H1 (cell line): ENCODE measurements at regions not wholly inside any gene's neighbourhood (a gene's known extent, or its start where the extent isn't known, plus 50 kb on each side); places are given as distances from the start of the nearest gene placed in this dataset.

Source experiments
- CTCF ChIA-PET: fragments of 300-600 bp; sonication (Branson Sonifier 250); formaldehyde crosslinking; loops from one replicate; lab custom pipeline; 2021; ENCODE audit not compliant: partially characterized antibody; lab: Charles Lee
- POLR2A ChIA-PET: fragments of 300-600 bp; sonication (Branson Sonifier 250); formaldehyde crosslinking; loops from one replicate; lab custom pipeline; 2021; ENCODE audit warnings: inconsistent platforms; ENCODE audit not compliant: partially characterized antibody; lab: Charles Lee
- DNase-seq, 2 experiments: peaks; one replicate each; pipeline versions ENCODE4 v3.0.0 to v3.0.0-alpha.2; 2010 to 2022; ENCODE audit warnings: low spot score in 2 of 2, low read depth in 1 of 2, mixed read lengths in 1 of 2
- FAIRE-seq: peaks from 2 replicates; lab custom pipeline; 2011; peaks lifted over from hg19 to GRCh38; lab: Jason Lieb, UNC
- H2AFZ ChIP-seq: 2 replicates; pipeline ENCODE4 v1.8.1; 2012; ENCODE audit warnings: low read length, inconsistent platforms
- H2AK5ac ChIP-seq: 2 replicates; pipeline ENCODE4 v1.6.1; 2013; ENCODE audit warnings: low read depth, low read length
- H2BK120ac ChIP-seq: replicated peaks from 2 replicates; pipeline ENCODE3; 2013; ENCODE audit warnings: low read depth, low read length, inconsistent platforms
- H2BK12ac ChIP-seq: 2 replicates; pipeline ENCODE4 v1.6.1; 2013; ENCODE audit warnings: low read depth, low read length
- H2BK15ac ChIP-seq: 2 replicates; pipeline ENCODE4 v1.6.1; 2013; ENCODE audit warnings: low read length
- H2BK20ac ChIP-seq: 2 replicates; pipeline ENCODE4 v1.6.1; 2013; ENCODE audit warnings: low read length
- H2BK5ac ChIP-seq: 2 replicates; pipeline ENCODE4 v1.6.1; 2013; ENCODE audit warnings: low read depth, low read length
- H3K14ac ChIP-seq: 2 replicates; pipeline ENCODE4 v1.6.1; 2013; ENCODE audit warnings: inconsistent platforms; ENCODE audit not compliant: insufficient read length
- H3K18ac ChIP-seq: 2 replicates; pipeline ENCODE4 v1.6.1; 2013; ENCODE audit warnings: low read length; ENCODE audit errors: extremely low read depth
- H3K23ac ChIP-seq: 2 replicates; pipeline ENCODE4 v1.6.1; 2013; ENCODE audit warnings: inconsistent platforms; ENCODE audit not compliant: insufficient read length
- H3K23me2 ChIP-seq: 2 replicates; pipeline ENCODE4 v1.6.1; 2013; ENCODE audit warnings: low read depth, low read length
- H3K27ac ChIP-seq: 2 replicates; pipeline ENCODE4 v1.6.1; 2011; ENCODE audit warnings: low read depth, low read length, inconsistent platforms
- H3K27me3 ChIP-seq, 4 experiments: replicated peaks in 1 of 4; 1 replicate in 1 of 4; 2 replicates in 3 of 4; pipeline versions ENCODE4 v1.6.1 to v1.8.1; 2011 to 2013; ENCODE audit warnings: low read length in 3 of 4, mild to moderate bottlenecking in 3 of 4, inconsistent platforms in 2 of 4, mixed read lengths in 2 of 4, moderate library complexity in 1 of 4; ENCODE audit not compliant: control insufficient read depth in 3 of 4, insufficient read depth in 3 of 4; ENCODE audit errors: extremely low read depth in 1 of 4
- H3K36me3 ChIP-seq, 4 experiments: 2 replicates each; pipeline versions ENCODE4 v1.6.1 to v1.8.1; 2011 to 2013; ENCODE audit warnings: mild to moderate bottlenecking in 4 of 4, low read length in 3 of 4, moderate library complexity in 2 of 4, control low read depth in 1 of 4, inconsistent platforms in 1 of 4; ENCODE audit not compliant: insufficient read depth in 4 of 4, control insufficient read depth in 2 of 4
- H3K4ac ChIP-seq: replicated peaks from 2 replicates; pipeline ENCODE3; 2013; ENCODE audit warnings: low read length, low read depth, mixed read lengths, inconsistent platforms; ENCODE audit not compliant: insufficient read length
- H3K4me1 ChIP-seq, 4 experiments: replicated peaks in 1 of 4; 1 replicate in 1 of 4; 2 replicates in 3 of 4; pipeline versions ENCODE4 v1.6.1 to v1.8.1; 2011 to 2013; ENCODE audit warnings: low read length in 3 of 4, inconsistent platforms in 2 of 4, mixed read lengths in 1 of 4; ENCODE audit not compliant: insufficient read depth in 4 of 4, control insufficient read depth in 3 of 4
- H3K4me2 ChIP-seq, 2 experiments: 2 replicates each; pipeline versions ENCODE4 v1.6.1 to v1.8.1; 2011 to 2013; ENCODE audit warnings: low read depth in 2 of 2, low read length in 2 of 2, control low read depth in 1 of 2, inconsistent platforms in 1 of 2, mild to moderate bottlenecking in 1 of 2; ENCODE audit not compliant: insufficient read depth in 1 of 2
- H3K4me3 ChIP-seq, 4 experiments: fragments of 200-600, 300-600 bp in 1 of 4; sonication (generic), shearing (Covaris generic), sonication (Bioruptor Twin) in 1 of 4; 2 replicates each; pipeline versions ENCODE4 v1.5.1 to v1.8.1; 2011 to 2016; ENCODE audit warnings: low read length in 4 of 4, low read depth in 3 of 4, control low read depth in 2 of 4, inconsistent platforms in 2 of 4, mild to moderate bottlenecking in 2 of 4, mixed read lengths in 1 of 4, moderate library complexity in 1 of 4; ENCODE audit not compliant: insufficient read depth in 2 of 4; ENCODE audit errors: extremely low read depth in 1 of 4
- H3K56ac ChIP-seq: replicated peaks from 2 replicates; pipeline ENCODE3; 2013; ENCODE audit warnings: low read depth, mild to moderate bottlenecking, mixed read lengths, low read length, inconsistent platforms; ENCODE audit not compliant: insufficient read length
- H3K79me1 ChIP-seq: 2 replicates; pipeline ENCODE4 v1.6.1; 2013; ENCODE audit warnings: low read depth, low read length, control low read depth
- H3K79me2 ChIP-seq, 2 experiments: 2 replicates each; pipeline versions ENCODE4 v1.6.1 to v1.8.1; 2012 to 2013; ENCODE audit warnings: low read length in 2 of 2, mild to moderate bottlenecking in 2 of 2, inconsistent platforms in 1 of 2; ENCODE audit not compliant: insufficient read depth in 2 of 2, control insufficient read depth in 1 of 2
- H3K9ac ChIP-seq, 4 experiments: replicated peaks in 1 of 4; 1 replicate in 1 of 4; 2 replicates in 3 of 4; pipeline versions ENCODE4 v1.6.1 to v1.8.1; 2011 to 2013; ENCODE audit warnings: low read depth in 3 of 4, low read length in 3 of 4, control low read depth in 2 of 4, mild to moderate bottlenecking in 2 of 4, moderate library complexity in 2 of 4, inconsistent platforms in 1 of 4; ENCODE audit errors: extremely low read depth in 1 of 4
- H3K9me3 ChIP-seq, 2 experiments: 2 replicates each; pipeline versions ENCODE4 v1.6.1 to v1.8.1; 2012 to 2013; ENCODE audit warnings: mild to moderate bottlenecking in 2 of 2, moderate library complexity in 2 of 2, control low read depth in 1 of 2, inconsistent platforms in 1 of 2, low read depth in 1 of 2, low read length in 1 of 2, mixed read lengths in 1 of 2; ENCODE audit not compliant: insufficient read depth in 2 of 2
- H4K20me1 ChIP-seq, 2 experiments: replicated peaks in 1 of 2; 2 replicates each; pipeline versions ENCODE3 to v1.8.1; 2011 to 2013; ENCODE audit warnings: inconsistent platforms in 2 of 2, low read length in 2 of 2, mild to moderate bottlenecking in 1 of 2; ENCODE audit not compliant: insufficient read depth in 2 of 2, control insufficient read depth in 1 of 2
- H4K5ac ChIP-seq: 2 replicates; pipeline ENCODE4 v1.6.1; 2013; ENCODE audit warnings: low read length, low read depth, mixed read lengths, inconsistent platforms; ENCODE audit not compliant: insufficient read length
- H4K8ac ChIP-seq: 2 replicates; pipeline ENCODE4 v1.8.0; 2013; ENCODE audit warnings: mild to moderate bottlenecking, moderate library complexity, low read length, inconsistent platforms; ENCODE audit not compliant: insufficient read depth; ENCODE audit errors: extremely low read depth
- H4K91ac ChIP-seq: replicated peaks from 2 replicates; pipeline ENCODE3; 2013; ENCODE audit warnings: low read length, mixed read lengths, inconsistent platforms; ENCODE audit not compliant: insufficient read length
- ASH2L ChIP-seq: fragments of 200-600, 300-600 bp; sonication (generic); IDR thresholded peaks from one replicate; pipeline ENCODE4 v1.7.1; 2017; ENCODE audit warnings: low read length
- CHD1 ChIP-seq: IDR thresholded peaks from 2 replicates; pipeline ENCODE4 v1.6.1; 2012; ENCODE audit warnings: low read depth, low read length, improper control_type of control experiment
- CTBP2 ChIP-seq: IDR thresholded peaks from 2 replicates; pipeline ENCODE4 v1.7.0; 2011; ENCODE audit warnings: borderline replicate concordance, mild to moderate bottlenecking, moderate library complexity, mixed read lengths, low read length; ENCODE audit not compliant: insufficient read depth, insufficient read length
- CTCF ChIP-seq, 3 experiments: IDR thresholded peaks; 1 replicate in 2 of 3; 2 replicates in 1 of 3; pipeline versions ENCODE4 v1.5.1 to v1.6.1; 2011; ENCODE audit warnings: low read length in 3 of 3, mild to moderate bottlenecking in 3 of 3, inconsistent platforms in 2 of 3, low read depth in 1 of 3, moderate library complexity in 1 of 3; ENCODE audit not compliant: insufficient read depth in 1 of 3; ENCODE audit errors: control extremely low read depth in 1 of 3
- E2F6 ChIP-seq: IDR thresholded peaks from 2 replicates; pipeline ENCODE4 v1.6.1; 2012; ENCODE audit warnings: inconsistent platforms
- NRF1 ChIP-seq: IDR thresholded peaks from 2 replicates; pipeline ENCODE4 v1.6.1; 2011; ENCODE audit warnings: mild to moderate bottlenecking, low read depth, low read length, improper control_type of control experiment
- RBBP5 ChIP-seq: IDR thresholded peaks from 2 replicates; pipeline ENCODE4 v1.7.1; 2012; ENCODE audit warnings: low read depth, mild to moderate bottlenecking, inconsistent platforms, low read length, moderate library complexity, borderline replicate concordance
- SP4 ChIP-seq: IDR thresholded peaks from 2 replicates; pipeline ENCODE4 v1.6.1; 2012; ENCODE audit warnings: low read length, inconsistent platforms
- TAF7 ChIP-seq: optimal IDR thresholded peaks from 2 replicates; pipeline ENCODE3; 2011; ENCODE audit warnings: low read depth, mild to moderate bottlenecking, inconsistent platforms, low read length, moderate library complexity, borderline replicate concordance
- TBP ChIP-seq: IDR thresholded peaks from 2 replicates; pipeline ENCODE4 v1.6.1; 2011; ENCODE audit warnings: low read depth, low read length, improper control_type of control experiment
- TCF12 ChIP-seq: IDR thresholded peaks from 2 replicates; pipeline ENCODE4 v1.6.1; 2011; ENCODE audit warnings: low read depth, mild to moderate bottlenecking, low read length
- TEAD4 ChIP-seq: IDR thresholded peaks from 2 replicates; pipeline ENCODE4 v1.6.1; 2012; ENCODE audit warnings: low read depth, low read length, inconsistent platforms, mixed read lengths

- CTCF ChIA-PET = no interaction called here
- FAIRE-seq = no peak
- peaks cover 3 to 77% of the 10 kb centered on the region in 2 experiments; a peak in 3 of 4 replicates for H3K79me2 ChIP-seq
- TF ChIP-seq CTBP2 = no peak
- TF ChIP-seq NRF1 = no peak
- no peak for TF ChIP-seq E2F6
- TF ChIP-seq TEAD4 = no peak
- no peak for TF ChIP-seq CTCF (IDR thresholded peaks at IDR 0.05; ENCODE audit: control extremely low read depth in 1 of 3, insufficient read depth in 1 of 3, low read depth in 1 of 3, low read length in 3 of 3)
- TF ChIP-seq TAF7 = no peak
- TF ChIP-seq TCF12 = no peak
- TF ChIP-seq RBBP5 = no peak
- TF ChIP-seq CHD1 = no peak
- no peak for TF ChIP-seq SP4
- no peak for TF ChIP-seq ASH2L
- TF ChIP-seq TBP = no peak
Observed at GRCh38 chr7:86968618-86969017, 90.8 kb downstream of the ELAPOR2 start.

More at GRCh38 chr7:86968618-86969017, 90.8 kb downstream of the ELAPOR2 start:
- H3K9ac ChIP-seq = no peak overlapping the region
- no peak overlapping the region for H2AK5ac ChIP-seq
- H3K4me3 ChIP-seq = no peak overlapping the region
- H4K91ac ChIP-seq = no peak overlapping the region
- no peaks in the 10 kb centered on the region; the same call in 1 of the 2 replicates for H3K23me2 ChIP-seq
- H4K8ac ChIP-seq = no peak overlapping the region
- H2BK15ac ChIP-seq = no peak overlapping the region
- H2AFZ ChIP-seq = no peak overlapping the region
- H3K18ac ChIP-seq = no peak overlapping the region
- DNase-seq = no peak
- no peaks in the 10 kb centered on the region for H3K27me3 ChIP-seq
- no peak overlapping the region for H3K23ac ChIP-seq
- peaks cover 2 to 18% (median 9%) of the 10 kb centered on the region in 4 experiments for H3K4me1 ChIP-seq
- H3K27ac ChIP-seq = no peak overlapping the region
- peaks cover 0 to 8% of the 10 kb centered on the region in 2 experiments for H4K20me1 ChIP-seq
- no peak overlapping the region for H2BK20ac ChIP-seq
- POLR2A ChIA-PET = no interaction called here
- H3K4ac ChIP-seq = no peak overlapping the region
- no peak overlapping the region for H3K56ac ChIP-seq
- no peak overlapping the region for H3K4me2 ChIP-seq
- no peak overlapping the region for H2BK12ac ChIP-seq
- no peak overlapping the region for H2BK5ac ChIP-seq
- H2BK120ac ChIP-seq = no peak overlapping the region
- no peaks in the 10 kb centered on the region for H3K9me3 ChIP-seq
- H4K5ac ChIP-seq = no peak overlapping the region
- H3K79me1 ChIP-seq = peaks cover 6% of the 10 kb centered on the region; the same call in 1 of the 2 replicates
- H3K14ac ChIP-seq = no peak overlapping the region
- no peaks in the 10 kb centered on the region for H3K36me3 ChIP-seq
